Activated CD4-positive, alpha-beta T cell treated with anti-CD3 and anti-CD28 coated beads for 36 hours (primary cell): ENCODE measurements at regions not wholly inside any gene's neighbourhood (a gene's known extent, or its start where the extent isn't known, plus 50 kb on each side); places are given as distances from the start of the nearest gene placed in this dataset.
"Not testable (repeated sequence)": the region's sequence is repeated elsewhere in the genome, so short reads cannot be mapped to it uniquely, and the experiment has no call there.

Experiments
- ATAC-seq: fragments of 200-7000 bp; cut with Tn5 transposase; one replicate; pipeline ENCODE4 v1.10.0; 2021; ENCODE audit warnings: mild to moderate bottlenecking, moderate library complexity
- CTCF ChIA-PET: fragments of 350-600 bp; sonication (Branson Sonifier 250); formaldehyde crosslinking; loops from one replicate; lab custom pipeline; 2021; ENCODE audit warnings: antibody characterized with exemption; lab: Charles Lee
- POLR2A ChIA-PET: fragments of 350-600 bp; sonication (Branson Sonifier 250); formaldehyde crosslinking; loops from one replicate; lab custom pipeline; 2021; ENCODE audit warnings: antibody characterized with exemption, inconsistent platforms; lab: Charles Lee
- DNase-seq: peaks from one replicate; pipeline ENCODE4 v3.0.0-alpha.2; 2020
- H3K27ac Mint-ChIP-seq: one replicate; pipeline ENCODE4 v1.8.0; 2021; ENCODE audit warnings: mixed read lengths
- H3K27me3 Mint-ChIP-seq: one replicate; pipeline ENCODE4 v1.8.0; 2021; ENCODE audit warnings: mixed read lengths
- H3K36me3 Mint-ChIP-seq: one replicate; pipeline ENCODE4 v1.8.0; 2021; ENCODE audit warnings: low read depth, mixed read lengths
- H3K4me1 Mint-ChIP-seq: one replicate; pipeline ENCODE4 v1.8.0; 2021; ENCODE audit warnings: mixed read lengths
- H3K4me3 Mint-ChIP-seq: one replicate; pipeline ENCODE4 v1.8.0; 2021; ENCODE audit warnings: mild to moderate bottlenecking, moderate library complexity, mixed read lengths
- H3K9me3 Mint-ChIP-seq: one replicate; pipeline ENCODE4 v1.8.0; 2021; ENCODE audit warnings: low read depth, mixed read lengths
- intact Hi-C, 2 experiments: fragments of 100-400 bp; cut with DNase I in 1 of 2; cut with micrococcal nuclease in 1 of 2; formaldehyde crosslinking; loops; one replicate each; pipeline versions ENCODE4 v1.14.2 to v1.15.1; 2022 to 2024; cut with DNase I, micrococcal nuclease

- CTCF ChIA-PET = no interaction called here
Measured at GRCh38 chr3:24545887-24546286, 51.2 kb upstream of the THRB start.

DNA sequence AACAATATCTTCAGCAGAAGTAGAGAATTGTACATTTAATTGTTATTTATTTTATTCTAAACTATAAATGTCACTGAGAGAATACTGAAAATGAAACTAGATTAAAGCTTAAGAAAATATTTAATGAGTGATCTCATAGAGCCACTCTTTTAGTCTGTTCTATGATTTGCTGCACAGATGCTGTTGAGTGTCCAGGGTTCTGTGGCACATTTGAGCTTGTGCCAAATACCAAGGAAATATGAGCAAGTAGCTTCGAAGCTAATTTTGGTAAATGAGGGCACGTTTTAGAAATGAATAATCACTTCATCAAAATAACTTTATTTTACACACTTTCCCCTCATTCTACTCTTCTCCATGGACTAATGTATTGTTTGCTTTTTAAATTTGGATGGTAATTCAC, 53.6 kb upstream of the THRB start:
- intact Hi-C loops = no loop called here
- Mint-ChIP-seq H3K36me3 (no peaks in the 10 kb centered on the region), H3K9me3 (no peaks in the 10 kb centered on the region), H3K4me1 (no peaks in the 10 kb centered on the region), H3K27ac (no peak overlapping the region), H3K4me3 (no peak overlapping the region), H3K27me3 (no peaks in the 10 kb centered on the region)
- ChIA-PET POLR2A (no interaction called here), CTCF (no interaction called here)
- DNase-seq (no peak), ATAC-seq (no peak)

More at GRCh38 chr3:24545887-24546286, 51.2 kb upstream of the THRB start:
- intact Hi-C loops = no loop called here
- no peaks in the 10 kb centered on the region for H3K9me3 Mint-ChIP-seq
- H3K36me3 Mint-ChIP-seq = no peaks in the 10 kb centered on the region
- ATAC-seq (no peak), DNase-seq (no peak)
- H3K27ac Mint-ChIP-seq = no peak overlapping the region
- no peak overlapping the region for H3K4me3 Mint-ChIP-seq
- no peaks in the 10 kb centered on the region for H3K4me1 Mint-ChIP-seq
- H3K27me3 Mint-ChIP-seq = no peaks in the 10 kb centered on the region
- POLR2A ChIA-PET = no interaction called here

DNA sequence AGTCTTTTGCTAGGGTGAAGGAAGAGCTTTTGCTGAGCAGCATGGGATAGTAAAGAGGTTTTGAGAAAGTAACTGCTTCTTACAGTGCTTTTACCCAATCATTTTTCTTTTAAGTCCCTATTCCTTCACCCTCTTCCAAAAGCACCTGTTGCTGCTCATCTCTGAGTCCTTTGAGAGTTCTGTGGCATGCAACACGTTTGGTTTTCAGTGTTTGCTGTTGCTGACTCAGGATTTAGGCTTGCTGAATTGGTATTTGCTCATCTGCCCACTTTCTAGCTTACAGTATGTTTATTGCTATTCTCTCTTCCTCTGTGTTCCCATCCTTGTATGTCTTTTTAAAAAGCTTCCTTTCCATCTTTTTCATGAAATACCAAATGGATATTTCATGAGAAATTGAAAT, 55.9 kb upstream of the THRB start:
- Mint-ChIP-seq H3K9me3 (no peaks in the 10 kb centered on the region), H3K27me3 (no peaks in the 10 kb centered on the region), H3K27ac (no peak overlapping the region), H3K36me3 (no peaks in the 10 kb centered on the region), H3K4me3 (no peak overlapping the region), H3K4me1 (no peaks in the 10 kb centered on the region)
- DNase-seq (no peak), ATAC-seq (no peak)
- POLR2A ChIA-PET = no interaction called here
- intact Hi-C loops = no loop called here
- CTCF ChIA-PET = interaction anchor here (0.7 kb wide), 1 partner anchor 1885 kb away, joined by 3 read pairs; no protein-coding TSS in a partner anchor

- ChIA-PET POLR2A (no interaction called here), CTCF (no interaction called here)
- intact Hi-C loops = no loop called here
- H3K4me3 Mint-ChIP-seq = no peak overlapping the region
- ATAC-seq (no peak), DNase-seq (no peak)
- no peaks in the 10 kb centered on the region for H3K36me3 Mint-ChIP-seq
- H3K27ac Mint-ChIP-seq = no peak overlapping the region
- H3K27me3 Mint-ChIP-seq = no peaks in the 10 kb centered on the region
- H3K4me1 Mint-ChIP-seq = no peaks in the 10 kb centered on the region
- H3K9me3 Mint-ChIP-seq = no peaks in the 10 kb centered on the region
Measured at GRCh38 chr3:24551626-24552025, 57.0 kb upstream of the THRB start.

- no peak for DNase-seq
- POLR2A ChIA-PET = no interaction called here
- no peaks in the 10 kb centered on the region for H3K4me1 Mint-ChIP-seq
- ATAC-seq = no peak
- H3K4me3 Mint-ChIP-seq = no peak overlapping the region
- no peak overlapping the region for H3K27ac Mint-ChIP-seq
- H3K9me3 Mint-ChIP-seq = peaks cover 2% of the 10 kb centered on the region
- no peaks in the 10 kb centered on the region for H3K36me3 Mint-ChIP-seq
- intact Hi-C loops = no loop called here
- CTCF ChIA-PET = interaction anchor here (0.9 kb wide), 1 partner anchor 55 kb away, joined by 3 read pairs; no protein-coding TSS in a partner anchor
- H3K27me3 Mint-ChIP-seq = no peaks in the 10 kb centered on the region
Measured at GRCh38 chr3:24562895-24563294, 68.2 kb upstream of the THRB start.

- ATAC-seq (no peak), DNase-seq (no peak)
- H3K9me3 Mint-ChIP-seq = peaks cover 3% of the 10 kb centered on the region
- no peaks in the 10 kb centered on the region for H3K27me3 Mint-ChIP-seq
- H3K4me3 Mint-ChIP-seq = no peak overlapping the region
- no peaks in the 10 kb centered on the region for H3K36me3 Mint-ChIP-seq
- no peaks in the 10 kb centered on the region for H3K4me1 Mint-ChIP-seq
- intact Hi-C loops = no loop called here
- ChIA-PET POLR2A (no interaction called here), CTCF (no interaction called here)
- no peak overlapping the region for H3K27ac Mint-ChIP-seq
Measured at GRCh38 chr3:24565053-24565452, 70.4 kb upstream of the THRB start.

- H3K9me3 Mint-ChIP-seq = peaks cover 3% of the 10 kb centered on the region
- ChIA-PET POLR2A (no interaction called here), CTCF (no interaction called here)
- ATAC-seq (no peak), DNase-seq (no peak)
- H3K4me3 Mint-ChIP-seq = no peak overlapping the region
- no peaks in the 10 kb centered on the region for H3K4me1 Mint-ChIP-seq
- H3K27ac Mint-ChIP-seq = no peak overlapping the region
- no peaks in the 10 kb centered on the region for H3K27me3 Mint-ChIP-seq
- H3K36me3 Mint-ChIP-seq = no peaks in the 10 kb centered on the region
- intact Hi-C loops = no loop called here
Measured at GRCh38 chr3:24565656-24566055, 71.0 kb upstream of the THRB start.

GRCh38 chr3:24566927-24567326, 72.3 kb upstream of the THRB start:
- intact Hi-C loops = no loop called here
- CTCF ChIA-PET = no interaction called here
- Mint-ChIP-seq H3K9me3 (peaks cover 6% of the 10 kb centered on the region), H3K27ac (no peak overlapping the region), H3K4me3 (no peak overlapping the region), H3K36me3 (no peaks in the 10 kb centered on the region), H3K27me3 (no peaks in the 10 kb centered on the region), H3K4me1 (no peaks in the 10 kb centered on the region)
- POLR2A ChIA-PET = no interaction called here
- ATAC-seq = no peak
- no peak for DNase-seq

GRCh38 chr3:24572409-24572808, 77.8 kb upstream of the THRB start:
- intact Hi-C loops, POLR2A ChIA-PET, H3K27ac Mint-ChIP-seq, H3K4me3 Mint-ChIP-seq, H3K36me3 Mint-ChIP-seq, DNase-seq, CTCF ChIA-PET, H3K4me1 Mint-ChIP-seq, ATAC-seq, H3K27me3 Mint-ChIP-seq: not testable (repeated sequence)
- peaks cover 11% of the 10 kb centered on the region for H3K9me3 Mint-ChIP-seq

GRCh38 chr3:24573576-24573975, 78.9 kb upstream of the THRB start:
- H3K9me3 Mint-ChIP-seq = peaks cover 8% of the 10 kb centered on the region
- POLR2A ChIA-PET = no interaction called here
- no peaks in the 10 kb centered on the region for H3K4me1 Mint-ChIP-seq
- no peaks in the 10 kb centered on the region for H3K27me3 Mint-ChIP-seq
- no peak overlapping the region for H3K27ac Mint-ChIP-seq
- CTCF ChIA-PET = interaction anchor here (0.8 kb wide), 1 partner anchor 13 kb away, joined by 3 read pairs; no protein-coding TSS in a partner anchor
- intact Hi-C loops = no loop called here
- DNase-seq = no peak
- H3K36me3 Mint-ChIP-seq = no peaks in the 10 kb centered on the region
- no peak overlapping the region for H3K4me3 Mint-ChIP-seq
- ATAC-seq = no peak

GRCh38 chr3:24578324-24578723, 83.7 kb upstream of the THRB start:
- H3K36me3 Mint-ChIP-seq = no peaks in the 10 kb centered on the region
- intact Hi-C loops = no loop called here
- ChIA-PET CTCF (no interaction called here), POLR2A (no interaction called here)
- ATAC-seq = no peak
- DNase-seq = no peak
- no peak overlapping the region for H3K27ac Mint-ChIP-seq
- no peak overlapping the region for H3K4me3 Mint-ChIP-seq
- H3K9me3 Mint-ChIP-seq = peaks cover 3% of the 10 kb centered on the region
- no peaks in the 10 kb centered on the region for H3K27me3 Mint-ChIP-seq
- no peaks in the 10 kb centered on the region for H3K4me1 Mint-ChIP-seq

DNA sequence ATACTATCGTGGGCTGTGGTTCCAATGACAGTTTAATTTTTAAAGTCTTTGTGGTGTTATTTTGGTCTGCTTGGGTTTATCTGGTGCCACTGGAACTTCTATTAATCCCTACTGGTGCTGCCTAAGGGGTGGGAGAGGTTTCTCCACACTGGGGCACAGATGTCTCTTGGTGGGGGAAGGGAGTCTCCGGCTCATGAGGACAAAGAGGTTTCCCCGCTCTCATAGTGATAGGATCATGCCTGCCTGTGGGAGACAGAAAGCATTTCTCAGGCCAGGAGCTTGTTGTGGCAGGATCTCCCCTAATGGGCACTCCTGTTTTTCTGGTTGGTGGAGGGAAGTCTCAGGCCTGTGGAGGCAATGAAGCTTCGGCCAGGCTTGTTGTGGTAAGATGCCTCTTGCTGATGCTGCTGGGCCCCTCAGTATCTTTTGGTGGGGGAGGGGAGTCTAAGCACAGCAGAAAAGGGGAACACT, 84.3 kb upstream of the THRB start:
- no peaks in the 10 kb centered on the region for H3K36me3 Mint-ChIP-seq
- H3K9me3 Mint-ChIP-seq = peaks cover 1% of the 10 kb centered on the region
- ChIA-PET CTCF (no interaction called here), POLR2A (no interaction called here)
- H3K27me3 Mint-ChIP-seq = no peaks in the 10 kb centered on the region
- H3K4me1 Mint-ChIP-seq = no peaks in the 10 kb centered on the region
- DNase-seq (no peak), ATAC-seq (no peak)
- intact Hi-C loops = no loop called here
- H3K27ac Mint-ChIP-seq = no peak overlapping the region
- H3K4me3 Mint-ChIP-seq = no peak overlapping the region
